Large intestine (tissue), 3 donors: ENCODE measurements at regions not wholly inside any gene's neighbourhood (a gene's known extent, or its start where the extent isn't known, plus 50 kb on each side); places are given as distances from the start of the nearest gene placed in this dataset.
"Not testable (repeated sequence)": the region's sequence is repeated elsewhere in the genome, so short reads cannot be mapped to it uniquely, and the experiment has no call there.

Experiments used
- DNase-seq, 2 donors: peaks; one replicate each; pipeline versions ENCODE4 v3.0.0 to v3.0.0-alpha.2; 2013
- H3K27ac ChIP-seq: one replicate; pipeline ENCODE4 v1.5.1; 2013; ENCODE audit warnings: low read length
- H3K27me3 ChIP-seq: 2 replicates; pipeline ENCODE4 v1.6.1; 2013; ENCODE audit warnings: low read length; ENCODE audit not compliant: control insufficient read depth, insufficient read depth
- H3K36me3 ChIP-seq: 2 replicates; pipeline ENCODE4 v1.6.1; 2013; ENCODE audit warnings: low read length; ENCODE audit not compliant: control insufficient read depth, insufficient read depth
- H3K4me1 ChIP-seq: one replicate; pipeline ENCODE4 v1.6.1; 2013; ENCODE audit warnings: low read length; ENCODE audit not compliant: control insufficient read depth, insufficient read depth
- H3K4me3 ChIP-seq: one replicate; pipeline ENCODE4 v1.5.1; 2013; ENCODE audit warnings: low read length
- H3K9me3 ChIP-seq: one replicate; pipeline ENCODE4 v1.6.1; 2013; ENCODE audit warnings: mild to moderate bottlenecking, low read depth, low read length, moderate library complexity; ENCODE audit not compliant: control insufficient read depth
- WGBS: methylation state at CpG from one replicate; pipeline ENCODE4 v1.1.5; 2013; ENCODE audit warnings: low lambda C conversion rate; ENCODE audit not compliant: insufficient coverage; 5-methylcytosine and 5-hydroxymethylcytosine counted together

DNA sequence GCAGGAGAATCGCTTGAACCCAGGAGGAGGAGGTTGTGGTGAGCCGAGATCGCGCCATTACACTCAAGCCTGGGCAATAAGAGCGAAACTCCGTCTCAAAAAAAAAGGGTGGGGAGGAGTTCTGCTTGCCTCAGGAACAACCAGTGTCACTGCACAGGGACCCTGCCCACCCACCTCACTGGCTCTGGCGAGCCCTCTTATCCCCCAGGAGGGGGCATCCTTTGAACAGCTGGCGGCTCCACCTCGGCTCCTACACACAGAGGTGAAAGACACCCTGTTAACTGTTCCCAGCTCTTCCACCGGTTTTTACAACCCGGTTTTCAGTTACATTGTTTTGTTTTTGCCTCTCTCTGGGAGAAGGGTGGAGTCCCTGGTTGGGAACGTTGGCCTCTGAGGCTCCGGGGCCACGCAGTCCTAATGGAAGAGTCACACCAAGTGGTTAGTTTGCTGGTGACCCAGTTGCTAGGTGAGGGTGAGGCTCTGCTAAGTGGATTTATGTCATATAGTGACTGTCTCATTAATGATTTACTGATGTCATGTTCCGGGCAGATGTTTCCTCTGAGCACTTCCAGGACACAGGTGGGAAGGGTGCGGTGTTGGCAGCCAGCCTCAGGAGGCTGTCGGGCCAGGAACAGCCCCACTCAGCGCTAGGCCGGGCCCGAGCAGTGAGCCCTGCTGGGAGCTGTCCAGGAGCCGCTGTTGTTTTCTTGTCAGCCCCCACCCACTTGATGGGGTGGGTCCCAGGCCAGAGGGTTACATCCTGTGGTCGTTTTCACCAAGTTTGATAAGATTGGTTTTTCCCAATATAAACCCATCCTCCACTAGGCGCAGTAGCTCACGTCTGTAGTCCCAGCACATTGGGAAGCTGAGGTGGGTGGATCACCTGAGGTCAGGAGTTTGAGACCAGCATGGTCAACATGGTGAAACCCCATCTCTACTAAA is 4474.3 kb upstream of the OR11H1 start:
- not testable (repeated sequence) for H3K27me3 ChIP-seq, H3K27ac ChIP-seq, DNase-seq, H3K4me1 ChIP-seq, H3K4me3 ChIP-seq, H3K36me3 ChIP-seq
- WGBS, result 63% methylated on average over 10 of the region's 24 CpGs
- H3K9me3 ChIP-seq, result peaks cover 47% of the 10 kb centered on the region

DNA sequence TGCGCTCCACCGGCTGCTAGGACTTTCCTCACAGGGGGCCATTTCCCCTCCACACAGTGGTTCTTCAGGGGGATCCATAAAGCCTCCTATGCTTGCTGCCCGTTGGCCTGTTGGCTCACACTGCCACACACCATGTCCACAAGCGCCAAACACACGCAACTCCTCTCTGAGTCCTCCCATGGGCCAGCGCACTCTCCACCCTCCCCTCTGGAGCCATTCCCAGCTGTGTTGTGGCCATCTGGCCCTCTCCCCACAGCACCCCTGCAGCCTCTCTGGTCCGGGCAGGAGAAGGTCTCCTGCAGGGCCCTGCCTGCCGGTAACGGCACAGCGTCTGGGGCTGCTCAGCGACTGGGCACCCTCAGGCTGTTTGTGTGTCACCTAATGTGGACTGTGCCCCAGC is 4473.3 kb upstream of the OR11H1 start:
- H3K27me3 ChIP-seq, H3K4me3 ChIP-seq, H3K27ac ChIP-seq, H3K36me3 ChIP-seq, DNase-seq, H3K4me1 ChIP-seq: not testable (repeated sequence)
- WGBS, result 0% methylated on average over 1 of the region's 11 CpGs
- peaks cover 44% of the 10 kb centered on the region for H3K9me3 ChIP-seq

DNA sequence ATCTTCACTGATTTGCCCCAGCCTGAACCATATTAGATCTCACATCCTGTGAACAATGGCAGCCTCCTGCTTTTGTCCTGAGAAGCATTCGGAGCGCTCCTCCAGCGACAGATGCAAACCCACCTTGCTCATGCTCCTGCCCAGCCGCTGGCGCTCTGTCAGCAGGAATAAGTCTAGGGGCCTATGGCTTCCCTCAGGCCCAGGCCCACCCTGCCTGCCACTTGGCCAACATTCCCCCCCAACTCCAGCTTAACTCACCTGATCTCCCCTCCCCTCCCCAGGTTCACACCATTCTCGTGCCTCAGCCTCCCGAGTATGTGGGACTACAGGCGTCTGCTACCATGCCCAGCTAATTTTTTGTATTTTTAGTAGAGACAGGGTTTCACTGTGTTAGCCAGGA is 4472.8 kb upstream of the OR11H1 start:
- DNase-seq, H3K4me3 ChIP-seq, H3K4me1 ChIP-seq, H3K36me3 ChIP-seq, H3K27me3 ChIP-seq, H3K27ac ChIP-seq: not testable (repeated sequence)
- WGBS, result no CpG with 5 or more reads among the region's 8 CpGs
- H3K9me3 ChIP-seq, result peaks cover 44% of the 10 kb centered on the region

- H3K36me3 ChIP-seq, H3K27ac ChIP-seq, H3K4me1 ChIP-seq, H3K27me3 ChIP-seq, H3K4me3 ChIP-seq, DNase-seq: not testable (repeated sequence)
- H3K9me3 ChIP-seq, result peaks cover 46% of the 10 kb centered on the region
- 64% methylated on average over 5 of the region's 39 CpGs for WGBS
Measured at GRCh38 chr22:11057955-11058547, 4469.9 kb upstream of the OR11H1 start.

- not testable (repeated sequence) for H3K27ac ChIP-seq, H3K4me1 ChIP-seq, H3K27me3 ChIP-seq, DNase-seq, H3K4me3 ChIP-seq, H3K36me3 ChIP-seq
- 92% methylated on average over 2 of the region's 3 CpGs for WGBS
- H3K9me3 ChIP-seq, result peaks cover 45% of the 10 kb centered on the region
Measured at GRCh38 chr22:11059129-11059528, 4468.9 kb upstream of the OR11H1 start.

GRCh38 chr22:11060797-11061196 is 4467.2 kb upstream of the OR11H1 start:
- not testable (repeated sequence) for H3K36me3 ChIP-seq, DNase-seq, H3K4me1 ChIP-seq, H3K4me3 ChIP-seq, H3K27me3 ChIP-seq, H3K27ac ChIP-seq
- WGBS, result no CpG with 5 or more reads among the region's 2 CpGs
- peaks cover 35% of the 10 kb centered on the region for H3K9me3 ChIP-seq

DNA sequence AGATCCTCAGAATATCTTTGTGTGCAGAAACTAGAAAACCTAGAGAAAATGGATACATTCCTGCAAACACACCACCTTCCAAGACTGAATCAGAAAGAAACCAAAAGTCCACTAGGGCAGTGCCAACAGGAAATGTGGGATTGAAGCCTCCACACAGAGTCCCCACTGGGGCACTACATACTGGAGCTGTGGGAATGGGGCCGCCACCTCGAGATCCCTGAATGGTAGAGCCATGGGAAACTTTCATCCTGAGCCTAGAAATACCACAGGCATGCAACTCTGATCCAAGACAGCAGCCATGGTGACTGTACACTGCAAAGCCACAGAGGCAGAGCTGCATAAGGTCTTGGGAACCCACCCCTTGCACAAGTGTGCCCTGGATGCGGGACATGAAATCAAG is 4465.5 kb upstream of the OR11H1 start:
- WGBS, result 40% methylated on average over 2 of the region's 3 CpGs
- not testable (repeated sequence) for H3K27me3 ChIP-seq, H3K27ac ChIP-seq, H3K4me3 ChIP-seq, DNase-seq, H3K36me3 ChIP-seq, H3K4me1 ChIP-seq
- peaks cover 36% of the 10 kb centered on the region for H3K9me3 ChIP-seq

DNA sequence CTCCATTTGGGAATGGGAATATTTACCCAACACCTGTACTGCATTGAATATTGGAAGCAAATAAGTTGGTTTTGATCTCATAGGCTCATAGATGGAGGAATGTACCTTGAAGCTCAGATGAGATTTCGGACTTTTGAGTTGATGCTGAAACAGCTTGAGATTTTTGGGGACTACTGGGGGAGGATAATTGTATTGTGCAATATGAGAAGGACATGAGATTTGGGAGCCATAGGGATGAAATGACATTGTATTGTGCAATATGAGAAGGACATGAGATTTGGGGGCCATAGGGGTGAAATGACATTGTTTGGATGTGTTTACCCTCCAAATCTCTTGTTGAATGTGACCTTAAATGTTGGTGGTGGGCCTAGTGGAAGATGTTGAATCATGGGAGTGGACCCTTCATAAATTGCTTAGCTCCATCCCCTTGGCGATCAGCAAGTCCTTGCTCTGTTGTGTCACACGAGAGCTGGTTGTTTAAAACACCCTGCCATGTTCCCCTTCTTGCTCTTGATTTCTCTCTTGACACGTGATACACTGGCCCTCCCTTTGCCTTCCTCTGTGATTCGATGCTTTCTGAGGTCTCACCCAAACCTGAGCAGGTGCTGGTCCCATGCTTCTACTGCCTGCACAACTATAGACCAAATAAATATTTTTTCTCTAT is 4464.8 kb upstream of the OR11H1 start:
- H3K27ac ChIP-seq, H3K4me1 ChIP-seq, DNase-seq, H3K27me3 ChIP-seq, H3K4me3 ChIP-seq, H3K36me3 ChIP-seq: not testable (repeated sequence)
- WGBS, result 23% methylated on average over 3 of the region's 5 CpGs
- peaks cover 35% of the 10 kb centered on the region for H3K9me3 ChIP-seq

- 70% methylated on average over 6 of the region's 6 CpGs for WGBS
- H3K27me3 ChIP-seq, H3K36me3 ChIP-seq, DNase-seq, H3K4me1 ChIP-seq, H3K27ac ChIP-seq, H3K4me3 ChIP-seq: not testable (repeated sequence)
- H3K9me3 ChIP-seq, result peaks cover 31% of the 10 kb centered on the region
Measured at GRCh38 chr22:11065210-11065609, 4462.8 kb upstream of the OR11H1 start.

- H3K36me3 ChIP-seq, H3K4me3 ChIP-seq, DNase-seq, H3K27me3 ChIP-seq, H3K4me1 ChIP-seq, H3K27ac ChIP-seq: not testable (repeated sequence)
- WGBS, result 75% methylated on average over 9 of the region's 18 CpGs
- peaks cover 31% of the 10 kb centered on the region for H3K9me3 ChIP-seq
Measured at GRCh38 chr22:11065876-11066457, 4462.0 kb upstream of the OR11H1 start.
